Panc1 (cell line): ENCODE measurements at regions not wholly inside any gene's neighbourhood (a gene's known extent, or its start where the extent isn't known, plus 50 kb on each side); places are given as distances from the start of the nearest gene placed in this dataset.

ENCODE experiments used
- ATAC-seq: fragments of 200-7000 bp; cut with Tn5 transposase; 2 replicates; pipeline ENCODE4 v1.9.1; 2020; ENCODE audit warnings: mild to moderate bottlenecking, moderate library complexity
- BruUV-seq: library from RNA; stranded (reverse); fragments of 400-500 nt; replicated peaks from 2 replicates; lab custom pipeline; 2021; lab: Mats Ljungman, UMichigan
- CTCF ChIA-PET: fragments of 300-600 bp; sonication (Branson Sonifier 250); formaldehyde crosslinking; loops from one replicate; lab custom pipeline; 2022; ENCODE audit warnings: antibody characterized with exemption; lab: Charles Lee
- POLR2A ChIA-PET: fragments of 300-600 bp; sonication (Branson Sonifier 250); formaldehyde crosslinking; loops from one replicate; lab custom pipeline; 2022; ENCODE audit warnings: antibody characterized with exemption; lab: Charles Lee
- DNase-seq: peaks from one replicate; pipeline ENCODE4 v3.0.0-alpha.2; 2010; ENCODE audit warnings: low read depth, low spot score
- H3K27ac ChIP-seq: 2 replicates; pipeline ENCODE4 v1.5.1; 2011; ENCODE audit warnings: mild to moderate bottlenecking, low read length, inconsistent platforms
- H3K27me3 ChIP-seq: fragments of 200-500 bp; sonication (Bioruptor generic); 2 replicates; pipeline ENCODE4 v1.6.0; 2014; ENCODE audit warnings: low read length, inconsistent platforms; ENCODE audit not compliant: control insufficient read depth, insufficient read depth
- H3K36me3 ChIP-seq: fragments of 200-500 bp; sonication (Bioruptor generic); 2 replicates; pipeline ENCODE4 v1.5.1; 2014; ENCODE audit warnings: inconsistent platforms, mild to moderate bottlenecking, low read length, moderate library complexity; ENCODE audit not compliant: control insufficient read depth, insufficient read depth
- H3K4me1 ChIP-seq: 2 replicates; pipeline ENCODE4 v1.5.1; 2011; ENCODE audit warnings: inconsistent platforms, mild to moderate bottlenecking, low read length, moderate library complexity; ENCODE audit not compliant: control insufficient read depth, insufficient read depth
- H3K4me3 ChIP-seq, 2 experiments: 2 replicates each; pipeline ENCODE4 v1.5.1; 2011 to 2012; ENCODE audit warnings: low read depth in 2 of 2, low read length in 2 of 2, mild to moderate bottlenecking in 2 of 2, inconsistent platforms in 1 of 2, moderate library complexity in 1 of 2
- H3K9me3 ChIP-seq: fragments of 200-500 bp; sonication (Bioruptor generic); 2 replicates; pipeline ENCODE4 v1.5.1; 2014; ENCODE audit warnings: low read depth, mild to moderate bottlenecking, inconsistent platforms, low read length, moderate library complexity; ENCODE audit not compliant: control insufficient read depth, insufficient read depth
- CTCF ChIP-seq: fragments of 450-650 bp; IDR thresholded peaks from 2 replicates; pipeline ENCODE4 v1.5.1; 2017; ENCODE audit warnings: mild to moderate bottlenecking
- POLR2AphosphoS5 ChIP-seq: IDR thresholded peaks from 2 replicates; pipeline ENCODE4 v1.6.1; 2012; ENCODE audit warnings: mild to moderate bottlenecking, low read depth, low read length, moderate library complexity
- REST ChIP-seq, 2 experiments: IDR thresholded peaks; 2 replicates each; pipeline ENCODE4 v1.6.1; 2011 to 2012; ENCODE audit warnings: low read depth in 2 of 2, control low read depth in 1 of 2, low read length in 1 of 2, mild to moderate bottlenecking in 1 of 2, moderate library complexity in 1 of 2; ENCODE audit not compliant: insufficient read depth in 1 of 2
- SIN3A ChIP-seq: IDR thresholded peaks from 2 replicates; pipeline ENCODE4 v1.6.1; 2012; ENCODE audit warnings: low read depth, mild to moderate bottlenecking, low read length, moderate library complexity, borderline replicate concordance; ENCODE audit not compliant: insufficient read depth
- TCF7L2 ChIP-seq: IDR thresholded peaks from 2 replicates; pipeline ENCODE4 v1.6.1; 2011; ENCODE audit warnings: mild to moderate bottlenecking, low read depth, low read length, inconsistent platforms
- in situ Hi-C: cut with HindIII; loops from 2 replicates; pipeline ENCODE4 v1.10.0; 2016; ENCODE audit warnings: low sequenced_read_pairs, low pct_unique_long_range_greater_than_20kb
- intact Hi-C: fragments of 100-400 bp; cut with micrococcal nuclease; formaldehyde crosslinking; loops from one replicate; pipeline ENCODE4 v1.10.0; 2022; ENCODE audit not compliant: unreplicated experiment

GRCh38 chr3:143207338-143207961 is 87.9 kb downstream of the CHST2 start:
- ChIA-PET CTCF (no interaction called here), POLR2A (no interaction called here)
- Histone ChIP-seq H3K9me3 (no peaks in the 10 kb centered on the region), H3K27ac (no peak overlapping the region), H3K27me3 (peaks cover 9% of the 10 kb centered on the region), H3K4me1 (no peaks in the 10 kb centered on the region), H3K4me3 (no peak overlapping the region), H3K36me3 (no peaks in the 10 kb centered on the region)
- TF ChIP-seq CTCF (no peak), POLR2AphosphoS5 (no peak), TCF7L2 (no peak), REST (IDR thresholded peaks at IDR 0.05; ENCODE audit: insufficient read depth in 1 of 2, low read depth in 2 of 2, low read length in 1 of 2) (no peak)
- DNase-seq (no peak), ATAC-seq (no peak)
- intact Hi-C loops (no loop called here), in situ Hi-C loops (no loop called here)
- BruUV-seq = no TSS peak

GRCh38 chr3:143208976-143209714 is 89.6 kb downstream of the CHST2 start:
- Histone ChIP-seq H3K27ac (no peak overlapping the region), H3K4me1 (no peaks in the 10 kb centered on the region), H3K27me3 (peaks cover 7% of the 10 kb centered on the region), H3K4me3 (no peak overlapping the region), H3K36me3 (no peaks in the 10 kb centered on the region), H3K9me3 (no peaks in the 10 kb centered on the region)
- ChIA-PET CTCF (no interaction called here), POLR2A (no interaction called here)
- TF ChIP-seq REST (IDR thresholded peaks at IDR 0.05; ENCODE audit: insufficient read depth in 1 of 2, low read depth in 2 of 2, low read length in 1 of 2) (no peak), TCF7L2 (no peak), CTCF (no peak), POLR2AphosphoS5 (no peak), SIN3A (no peak)
- ATAC-seq = no peak
- intact Hi-C loops (no loop called here), in situ Hi-C loops (no loop called here)
- no peak for DNase-seq
- no TSS peak for BruUV-seq
